Prostate gland (tissue), 2 donors: ENCODE measurements at regions not wholly inside any gene's neighbourhood (a gene's known extent, or its start where the extent isn't known, plus 50 kb on each side); places are given as distances from the start of the nearest gene placed in this dataset.

ENCODE experiments used
- CTCF ChIP-seq, 4 experiments: fragments of 200-600 bp in 2 of 4; fragments of 450-650 bp in 2 of 4; sonication (generic) in 2 of 4; IDR thresholded peaks; 1 replicate in 3 of 4; 2 replicates in 1 of 4; pipeline ENCODE4 v1.5.1; 2016 to 2019; ENCODE audit warnings: antibody characterized with exemption in 4 of 4, mild to moderate bottlenecking in 2 of 4, moderate library complexity in 2 of 4
- POLR2A ChIP-seq: fragments of 450-650 bp; IDR thresholded peaks from one replicate; pipeline ENCODE4 v1.6.1; 2016; ENCODE audit warnings: antibody characterized with exemption, mild to moderate bottlenecking
- POLR2AphosphoS5 ChIP-seq: sonication (generic); formaldehyde crosslinking; IDR thresholded peaks from one replicate; pipeline ENCODE4 v1.6.1; 2017; ENCODE audit warnings: antibody characterized with exemption

- TF ChIP-seq CTCF (IDR thresholded peaks at IDR 0.05) = no peak
- no peak for TF ChIP-seq POLR2A
- no peak for TF ChIP-seq POLR2AphosphoS5
Measured at GRCh38 chr10:120372917-120373316, 84.1 kb upstream of the PLPP4 start.
